Erythroblast (primary cell): ENCODE measurements at regions not wholly inside any gene's neighbourhood (a gene's known extent, or its start where the extent isn't known, plus 50 kb on each side); places are given as distances from the start of the nearest gene placed in this dataset.

ENCODE experiments used
- DNase-seq, 2 experiments: peaks; one replicate each; lab custom pipeline; 2025; lab: John Stamatoyannopoulos, UW
- GATA1 ChIP-seq: IDR thresholded peaks from 2 replicates; pipeline ENCODE4 v1.6.1; 2011; ENCODE audit warnings: low read depth, mild to moderate bottlenecking, control low read depth, low read length, moderate library complexity
- POLR2A ChIP-seq: IDR thresholded peaks from 2 replicates; pipeline ENCODE4 v1.6.1; 2011; ENCODE audit warnings: mild to moderate bottlenecking, low read length

- DNase-seq = no peak
- no peak for TF ChIP-seq GATA1
- no peak for TF ChIP-seq POLR2A
Measured at GRCh38 chr2:64317707-64318475, 136.1 kb upstream of the LGALSL start.

- TF ChIP-seq GATA1 (no peak), POLR2A (no peak)
- DNase-seq = no peak
Measured at GRCh38 chr2:64318476-64318748, 135.6 kb upstream of the LGALSL start.

GRCh38 chr2:64319896-64320295 is 134.1 kb upstream of the LGALSL start:
- no peak for TF ChIP-seq GATA1
- no peak for TF ChIP-seq POLR2A
- DNase-seq = no peak

GRCh38 chr2:64322433-64322832 is 131.5 kb upstream of the LGALSL start:
- TF ChIP-seq GATA1 = no peak
- TF ChIP-seq POLR2A = no peak
- no peak for DNase-seq

- TF ChIP-seq GATA1 = no peak
- no peak for TF ChIP-seq POLR2A
- DNase-seq = no peak
Measured at GRCh38 chr2:64323197-64323596, 130.8 kb upstream of the LGALSL start.

- no peak for DNase-seq
- TF ChIP-seq GATA1 = no peak
- no peak for TF ChIP-seq POLR2A
Measured at GRCh38 chr2:64324746-64325410, 129.1 kb upstream of the LGALSL start.

- DNase-seq = no peak
- TF ChIP-seq POLR2A (no peak), GATA1 (no peak)
Measured at GRCh38 chr2:64325477-64325851, 128.5 kb upstream of the LGALSL start.

- no peak for DNase-seq
- TF ChIP-seq POLR2A = no peak
- no peak for TF ChIP-seq GATA1
Measured at GRCh38 chr2:64325852-64326577, 127.9 kb upstream of the LGALSL start.

GRCh38 chr2:64326578-64327050 is 127.3 kb upstream of the LGALSL start:
- no peak for DNase-seq
- TF ChIP-seq POLR2A (no peak), GATA1 (no peak)

- TF ChIP-seq POLR2A (no peak), GATA1 (no peak)
Measured at GRCh38 chr2:64327129-64327509, 126.8 kb upstream of the LGALSL start.

GRCh38 chr2:64327510-64328414 is 126.2 kb upstream of the LGALSL start:
- no peak for TF ChIP-seq GATA1
- TF ChIP-seq POLR2A = no peak
- DNase-seq = no peak

More at GRCh38 chr2:64327129-64327509, 126.8 kb upstream of the LGALSL start:
- no peak for DNase-seq

- DNase-seq = no peak
- TF ChIP-seq POLR2A = no peak
- no peak for TF ChIP-seq GATA1
Measured at GRCh38 chr2:64328415-64328722, 125.6 kb upstream of the LGALSL start.

GRCh38 chr2:64328756-64329155 is 125.2 kb upstream of the LGALSL start:
- no peak for TF ChIP-seq POLR2A
- TF ChIP-seq GATA1 = no peak

More at GRCh38 chr2:64328756-64329155, 125.2 kb upstream of the LGALSL start:
- no peak for DNase-seq
